GM19372 (cell line): ENCODE measurements at regions not wholly inside any gene's neighbourhood (a gene's known extent, or its start where the extent isn't known, plus 50 kb on each side); places are given as distances from the start of the nearest gene placed in this dataset.

Experiments used
- ATAC-seq: cut with Tn5 transposase; IDR thresholded peaks from one replicate; pipeline ENCODE4 v1.9.1; 2021; ENCODE audit warnings: mild to moderate bottlenecking, low read depth, moderate library complexity; ENCODE audit not compliant: unreplicated experiment

- ATAC-seq = no peak
These were observed 203.8 kb upstream of the CD96 start for GRCh38 chr3:111338059-111338698.

GRCh38 chr3:111339017-111339416 is 203.0 kb upstream of the CD96 start:
- ATAC-seq = no peak

GRCh38 chr3:111351334-111351733 is 190.7 kb upstream of the CD96 start:
- no peak for ATAC-seq

- no peak for ATAC-seq
These were observed 189.4 kb upstream of the CD96 start for GRCh38 chr3:111352585-111352984.

- no peak for ATAC-seq
These were observed 182.6 kb upstream of the CD96 start for GRCh38 chr3:111359261-111360030.

- no peak for ATAC-seq
These were observed 179.5 kb upstream of the CD96 start for GRCh38 chr3:111362381-111363009.

- no peak for ATAC-seq
These were observed 175.5 kb upstream of the CD96 start for GRCh38 chr3:111366515-111366914.

- ATAC-seq = no peak
These were observed 173.9 kb upstream of the CD96 start for GRCh38 chr3:111368056-111368455.

- ATAC-seq = no peak
These were observed 172.0 kb upstream of the CD96 start for GRCh38 chr3:111369958-111370357.

- no peak for ATAC-seq
These were observed 168.8 kb upstream of the CD96 start for GRCh38 chr3:111373239-111373638.

- no peak for ATAC-seq
These were observed 168.1 kb upstream of the CD96 start for GRCh38 chr3:111373861-111374260.

- ATAC-seq = no peak
These were observed 156.0 kb upstream of the CD96 start for GRCh38 chr3:111385971-111386495.

GRCh38 chr3:111392894-111393398 is 149.1 kb upstream of the CD96 start:
- ATAC-seq = no peak

- no peak for ATAC-seq
These were observed 129.3 kb upstream of the CD96 start for GRCh38 chr3:111412656-111413055.

- no peak for ATAC-seq
These were observed 127.5 kb upstream of the CD96 start for GRCh38 chr3:111414531-111414930.

GRCh38 chr3:111415018-111415417 is 127.0 kb upstream of the CD96 start:
- no peak for ATAC-seq

GRCh38 chr3:111418391-111418790 is 123.6 kb upstream of the CD96 start:
- no peak for ATAC-seq

GRCh38 chr3:111428301-111428700 is 113.7 kb upstream of the CD96 start:
- ATAC-seq = no peak

- ATAC-seq = no peak
These were observed 106.9 kb upstream of the CD96 start for GRCh38 chr3:111434941-111435622.

- ATAC-seq = no peak
These were observed 103.7 kb upstream of the CD96 start for GRCh38 chr3:111438283-111438682.

- no peak for ATAC-seq
These were observed 87.4 kb upstream of the CD96 start for GRCh38 chr3:111454551-111454950.
